Inferior parietal cortex (tissue), 1 donor: ENCODE measurements at regions not wholly inside any gene's neighbourhood (a gene's known extent, or its start where the extent isn't known, plus 50 kb on each side); places are given as distances from the start of the nearest gene placed in this dataset.
A peak's percentile ranks its signal among the peaks of the same experiment; 100 is the strongest.
"Not testable (repeated sequence)": the region's sequence is repeated elsewhere in the genome, so short reads cannot be mapped to it uniquely, and the experiment has no call there.

Experiments used
- DNase-seq: peaks from one replicate; pipeline ENCODE4 v3.0.0-alpha.2; 2016; ENCODE audit errors: extremely low spot score

GRCh38 chr15:69601711-69602504 is 149.3 kb downstream of the RPLP1 start:
- DNase-seq: no peak

GRCh38 chr15:69602921-69603320 is 150.3 kb downstream of the RPLP1 start:
- DNase-seq: no peak

GRCh38 chr15:69603369-69604071 is 150.9 kb downstream of the RPLP1 start:
- DNase-seq: no peak

- DNase-seq: no peak
Observed at GRCh38 chr15:69604072-69604411, 151.4 kb downstream of the RPLP1 start.

GRCh38 chr15:69606144-69606543 is 153.5 kb downstream of the RPLP1 start:
- DNase-seq: no peak

GRCh38 chr15:69606921-69607500 is 154.4 kb downstream of the RPLP1 start:
- DNase-seq: peak; percentile 54

GRCh38 chr15:69608661-69609060 is 156.0 kb downstream of the RPLP1 start:
- DNase-seq: no peak

- no peak for DNase-seq
Observed at GRCh38 chr15:69609176-69609575, 156.6 kb downstream of the RPLP1 start.

GRCh38 chr15:69609776-69610175 is 157.2 kb downstream of the RPLP1 start:
- DNase-seq: no peak

- DNase-seq: no peak
Observed at GRCh38 chr15:69610277-69610676, 157.7 kb downstream of the RPLP1 start.

- DNase-seq: no peak
Observed at GRCh38 chr15:69610858-69611257, 158.2 kb downstream of the RPLP1 start.

GRCh38 chr15:69612112-69612511 is 159.5 kb downstream of the RPLP1 start:
- DNase-seq: no peak

- no peak for DNase-seq
Observed at GRCh38 chr15:69613182-69613581, 160.6 kb downstream of the RPLP1 start.

GRCh38 chr15:69613988-69614387 is 161.4 kb downstream of the RPLP1 start:
- no peak for DNase-seq

GRCh38 chr15:69615736-69616135 is 163.1 kb downstream of the RPLP1 start:
- no peak for DNase-seq

- DNase-seq: no peak
Observed at GRCh38 chr15:69616558-69616957, 163.9 kb downstream of the RPLP1 start.

GRCh38 chr15:69617144-69617543 is 164.5 kb downstream of the RPLP1 start:
- not testable (repeated sequence) for DNase-seq

- no peak for DNase-seq
Observed at GRCh38 chr15:69623392-69624154, 171.0 kb downstream of the RPLP1 start.

GRCh38 chr15:69624155-69624520 is 171.5 kb downstream of the RPLP1 start:
- no peak for DNase-seq

GRCh38 chr15:69624816-69625215 is 172.2 kb downstream of the RPLP1 start:
- no peak for DNase-seq

GRCh38 chr15:69625328-69625727 is 172.7 kb downstream of the RPLP1 start:
- DNase-seq: no peak
